SK-N-MC (cell line): ENCODE measurements at regions not wholly inside any gene's neighbourhood (a gene's known extent, or its start where the extent isn't known, plus 50 kb on each side); places are given as distances from the start of the nearest gene placed in this dataset.

Source experiments
- EZH2 ChIP-seq: fragments of 200-600 bp; sonication (generic); IDR thresholded peaks from one replicate; pipeline ENCODE4 v1.6.1; 2017; ENCODE audit warnings: antibody characterized with exemption
- FOXP2 ChIP-seq: optimal IDR thresholded peaks from 2 replicates; pipeline ENCODE3; 2011; ENCODE audit warnings: mild to moderate bottlenecking, moderate library complexity; ENCODE audit not compliant: insufficient read depth; ENCODE audit errors: extremely low read length, control extremely low read depth
- POLR2AphosphoS5 ChIP-seq: IDR thresholded peaks from 2 replicates; pipeline ENCODE4 v1.6.1; 2012; ENCODE audit warnings: mild to moderate bottlenecking, low read depth, low read length, borderline replicate concordance

DNA sequence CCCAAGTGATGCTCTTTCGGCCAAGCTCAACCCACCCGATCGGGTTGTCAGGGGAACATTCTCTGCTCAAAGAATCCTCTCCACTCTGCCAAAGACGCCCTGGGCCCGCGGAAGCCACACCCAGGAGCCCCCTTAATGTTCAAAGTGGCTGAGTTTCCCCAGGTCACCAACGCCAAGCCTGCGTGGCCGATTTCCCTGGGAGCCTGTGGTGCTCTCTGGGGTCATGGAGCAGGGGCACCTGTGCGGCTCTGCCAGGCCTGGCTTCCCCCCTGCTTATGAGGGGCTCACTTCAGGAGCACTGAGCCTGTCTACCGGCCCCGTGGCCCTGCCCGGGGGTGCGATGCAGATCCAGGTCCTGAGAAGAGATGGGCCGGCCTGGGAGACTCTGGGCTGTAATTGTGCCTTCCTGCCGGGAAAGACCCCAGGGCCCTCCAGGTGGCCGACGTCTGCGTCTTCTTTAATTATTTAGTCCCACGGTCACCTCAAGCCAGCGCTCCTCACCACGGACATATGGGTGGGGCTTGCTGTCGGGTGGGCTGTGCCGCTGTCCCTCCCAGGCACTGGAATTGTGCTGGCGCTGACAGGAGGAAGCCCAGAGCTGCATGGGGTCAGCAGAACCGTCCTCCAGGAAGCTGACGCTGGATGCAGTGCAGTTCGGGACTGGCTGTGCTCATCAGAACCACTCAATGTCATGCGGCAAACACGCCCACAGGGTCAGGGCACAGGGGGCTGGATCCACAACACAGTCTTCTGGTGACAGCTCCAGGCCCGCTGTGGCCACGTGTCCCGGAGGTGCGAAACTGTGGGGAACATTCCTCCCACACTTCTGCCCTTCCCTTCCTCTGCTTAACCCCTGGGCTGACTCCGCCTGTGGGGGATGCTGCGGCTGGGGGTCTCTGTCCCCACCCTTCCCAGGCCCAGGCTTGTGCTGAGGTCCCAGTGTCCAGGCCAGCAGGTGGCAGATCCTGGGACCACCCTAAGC is 267.6 kb upstream of the SFSWAP start:
- no peak for TF ChIP-seq EZH2
- TF ChIP-seq POLR2AphosphoS5 = no peak
- TF ChIP-seq FOXP2 = no peak
